IPS-18a (cell line): ENCODE measurements at regions not wholly inside any gene's neighbourhood (a gene's known extent, or its start where the extent isn't known, plus 50 kb on each side); places are given as distances from the start of the nearest gene placed in this dataset.

Experiments
- H3K27ac ChIP-seq: one replicate; pipeline ENCODE4 v1.5.1; 2013; ENCODE audit warnings: low read length
- H3K27me3 ChIP-seq: one replicate; pipeline ENCODE4 v1.6.1; 2013; ENCODE audit warnings: mild to moderate bottlenecking, low read length; ENCODE audit not compliant: control insufficient read depth, insufficient read depth
- H3K36me3 ChIP-seq: one replicate; pipeline ENCODE4 v1.6.1; 2013; ENCODE audit warnings: low read depth, low read length; ENCODE audit not compliant: control insufficient read depth
- H3K4me1 ChIP-seq: one replicate; pipeline ENCODE4 v1.6.1; 2013; ENCODE audit warnings: low read depth, low read length; ENCODE audit not compliant: control insufficient read depth
- H3K4me3 ChIP-seq: one replicate; pipeline ENCODE4 v1.5.1; 2013; ENCODE audit warnings: low read length
- H3K9ac ChIP-seq: one replicate; pipeline ENCODE4 v1.6.1; 2013; ENCODE audit warnings: mild to moderate bottlenecking, low read length, moderate library complexity
- H3K9me3 ChIP-seq: one replicate; pipeline ENCODE4 v1.6.1; 2013; ENCODE audit warnings: low read depth, low read length; ENCODE audit not compliant: control insufficient read depth

GRCh38 chr15:95096651-95097050, 865.3 kb downstream of the MCTP2 start:
- H3K36me3 ChIP-seq = no peaks in the 10 kb centered on the region
- peaks cover under 1% of the 10 kb centered on the region for H3K4me1 ChIP-seq
- no peaks in the 10 kb centered on the region for H3K27me3 ChIP-seq
- H3K9me3 ChIP-seq = no peaks in the 10 kb centered on the region
- H3K27ac ChIP-seq = no peak overlapping the region
- H3K9ac ChIP-seq = no peak overlapping the region
- no peak overlapping the region for H3K4me3 ChIP-seq

GRCh38 chr15:95097361-95097760, 866.0 kb downstream of the MCTP2 start:
- Histone ChIP-seq H3K27me3 (no peaks in the 10 kb centered on the region), H3K4me1 (no peaks in the 10 kb centered on the region), H3K4me3 (no peak overlapping the region), H3K27ac (no peak overlapping the region), H3K9me3 (no peaks in the 10 kb centered on the region), H3K9ac (no peak overlapping the region), H3K36me3 (no peaks in the 10 kb centered on the region)

- Histone ChIP-seq H3K27ac (no peak overlapping the region), H3K9me3 (no peaks in the 10 kb centered on the region), H3K4me1 (no peaks in the 10 kb centered on the region), H3K36me3 (no peaks in the 10 kb centered on the region), H3K4me3 (no peak overlapping the region), H3K9ac (no peak overlapping the region), H3K27me3 (no peaks in the 10 kb centered on the region)
Measured at GRCh38 chr15:95105229-95105628, 873.9 kb downstream of the MCTP2 start.

- Histone ChIP-seq H3K4me1 (no peaks in the 10 kb centered on the region), H3K36me3 (no peaks in the 10 kb centered on the region), H3K9me3 (no peaks in the 10 kb centered on the region), H3K27me3 (no peaks in the 10 kb centered on the region), H3K4me3 (no peak overlapping the region), H3K9ac (no peak overlapping the region), H3K27ac (no peak overlapping the region)
Measured at GRCh38 chr15:95106801-95107200, 875.4 kb downstream of the MCTP2 start.

- Histone ChIP-seq H3K4me3 (no peak overlapping the region), H3K4me1 (no peaks in the 10 kb centered on the region), H3K27me3 (no peaks in the 10 kb centered on the region), H3K36me3 (no peaks in the 10 kb centered on the region), H3K9me3 (no peaks in the 10 kb centered on the region), H3K27ac (no peak overlapping the region), H3K9ac (no peak overlapping the region)
Measured at GRCh38 chr15:95108673-95109072, 877.3 kb downstream of the MCTP2 start.

- Histone ChIP-seq H3K4me3 (no peak overlapping the region), H3K27ac (no peak overlapping the region), H3K9me3 (no peaks in the 10 kb centered on the region), H3K9ac (no peak overlapping the region), H3K36me3 (no peaks in the 10 kb centered on the region), H3K27me3 (no peaks in the 10 kb centered on the region), H3K4me1 (no peaks in the 10 kb centered on the region)
Measured at GRCh38 chr15:95111969-95112368, 880.6 kb downstream of the MCTP2 start.

GRCh38 chr15:95113041-95113440, 881.7 kb downstream of the MCTP2 start:
- no peaks in the 10 kb centered on the region for H3K4me1 ChIP-seq
- no peak overlapping the region for H3K27ac ChIP-seq
- H3K27me3 ChIP-seq = no peaks in the 10 kb centered on the region
- H3K9ac ChIP-seq = no peak overlapping the region
- H3K9me3 ChIP-seq = no peaks in the 10 kb centered on the region
- H3K36me3 ChIP-seq = no peaks in the 10 kb centered on the region
- no peak overlapping the region for H3K4me3 ChIP-seq

GRCh38 chr15:95119041-95119610, 887.8 kb downstream of the MCTP2 start:
- Histone ChIP-seq H3K4me1 (no peaks in the 10 kb centered on the region), H3K9ac (no peak overlapping the region), H3K4me3 (no peak overlapping the region), H3K36me3 (no peaks in the 10 kb centered on the region), H3K27me3 (no peaks in the 10 kb centered on the region), H3K9me3 (no peaks in the 10 kb centered on the region), H3K27ac (no peak overlapping the region)

GRCh38 chr15:95120595-95120994, 889.2 kb downstream of the MCTP2 start:
- no peaks in the 10 kb centered on the region for H3K36me3 ChIP-seq
- H3K9me3 ChIP-seq = no peaks in the 10 kb centered on the region
- no peaks in the 10 kb centered on the region for H3K4me1 ChIP-seq
- no peak overlapping the region for H3K4me3 ChIP-seq
- H3K27ac ChIP-seq = no peak overlapping the region
- no peak overlapping the region for H3K9ac ChIP-seq
- H3K27me3 ChIP-seq = no peaks in the 10 kb centered on the region

- H3K36me3 ChIP-seq = no peaks in the 10 kb centered on the region
- no peaks in the 10 kb centered on the region for H3K9me3 ChIP-seq
- H3K4me1 ChIP-seq = no peaks in the 10 kb centered on the region
- no peak overlapping the region for H3K9ac ChIP-seq
- H3K4me3 ChIP-seq = no peak overlapping the region
- no peaks in the 10 kb centered on the region for H3K27me3 ChIP-seq
- no peak overlapping the region for H3K27ac ChIP-seq
Measured at GRCh38 chr15:95121191-95121590, 889.8 kb downstream of the MCTP2 start.

- Histone ChIP-seq H3K27me3 (no peaks in the 10 kb centered on the region), H3K9me3 (no peaks in the 10 kb centered on the region), H3K9ac (no peak overlapping the region), H3K4me1 (peaks cover 7% of the 10 kb centered on the region), H3K27ac (no peak overlapping the region), H3K36me3 (no peaks in the 10 kb centered on the region), H3K4me3 (no peak overlapping the region)
Measured at GRCh38 chr15:95125803-95126202, 894.4 kb downstream of the MCTP2 start.

- H3K4me1 ChIP-seq = peaks cover 7% of the 10 kb centered on the region
- H3K9me3 ChIP-seq = no peaks in the 10 kb centered on the region
- H3K36me3 ChIP-seq = no peaks in the 10 kb centered on the region
- H3K27me3 ChIP-seq = no peaks in the 10 kb centered on the region
- no peak overlapping the region for H3K27ac ChIP-seq
- H3K9ac ChIP-seq = no peak overlapping the region
- H3K4me3 ChIP-seq = no peak overlapping the region
Measured at GRCh38 chr15:95127356-95127755, 896.0 kb downstream of the MCTP2 start.
